Esophagus muscularis mucosa (tissue), 4 donors: ENCODE measurements at regions not wholly inside any gene's neighbourhood (a gene's known extent, or its start where the extent isn't known, plus 50 kb on each side); places are given as distances from the start of the nearest gene placed in this dataset.

Experiments used
- DNase-seq: peaks from one replicate; pipeline ENCODE4 v3.0.0-alpha.2; 2017; ENCODE audit errors: extremely low spot score
- H3K27ac ChIP-seq, 4 donors: fragments of 200-600 bp; sonication (generic); replicated peaks in 1 of 4; 1 replicate in 3 of 4; 2 replicates in 1 of 4; pipeline ENCODE4 v1.5.1; 2016 to 2019; ENCODE audit warnings: mild to moderate bottlenecking in 1 of 4
- H3K27me3 ChIP-seq, 4 donors: fragments of 200-600 bp; sonication (generic); one replicate each; pipeline versions ENCODE4 v1.5.1 to v1.6.0; 2016 to 2019
- H3K36me3 ChIP-seq, 4 donors: fragments of 200-600 bp; sonication (generic); one replicate each; pipeline ENCODE4 v1.5.1; 2016 to 2019
- H3K4me1 ChIP-seq, 4 donors: fragments of 200-600 bp; sonication (generic); one replicate each; pipeline ENCODE4 v1.5.1; 2016 to 2019
- H3K4me3 ChIP-seq, 4 donors: fragments of 200-600 bp; sonication (generic); 1 replicate in 2 of 4; 2 replicates in 2 of 4; pipeline ENCODE4 v1.5.1; 2016 to 2019; ENCODE audit warnings: mild to moderate bottlenecking in 4 of 4, moderate library complexity in 1 of 4
- H3K9me3 ChIP-seq, 4 donors: fragments of 200-600 bp; sonication (generic); 1 replicate in 3 of 4; 2 replicates in 1 of 4; pipeline ENCODE4 v1.5.1; 2016 to 2019
- EP300 ChIP-seq: sonication (generic); formaldehyde crosslinking; IDR thresholded peaks from one replicate; pipeline ENCODE4 v1.6.1; 2017; ENCODE audit warnings: antibody characterized with exemption
- POLR2A ChIP-seq: fragments of 450-650 bp; IDR thresholded peaks from one replicate; pipeline ENCODE4 v1.6.1; 2017; ENCODE audit warnings: antibody characterized with exemption, moderate library complexity, mild to moderate bottlenecking, low read depth
- POLR2AphosphoS5 ChIP-seq, 2 donors: sonication (generic); formaldehyde crosslinking; IDR thresholded peaks; one replicate each; pipeline ENCODE4 v1.6.1; 2017; ENCODE audit warnings: antibody characterized with exemption in 2 of 2
- WGBS: methylation state at CpG from one replicate; pipeline ENCODE4 v1.1.5; 2018; 5-methylcytosine and 5-hydroxymethylcytosine counted together
- intact Hi-C: fragments of 100-400 bp; cut with DNase I; formaldehyde crosslinking; loops from one replicate; pipeline ENCODE4 v1.15.1; 2023
- TF ChIP-seq, protein P1 (sequence below), 3 experiments: fragments of 200-600 bp in 2 of 3; fragments of 450-650 bp in 1 of 3; sonication (generic) in 2 of 3; IDR thresholded peaks; one replicate each; pipeline ENCODE4 v1.5.1; 2017 to 2019; ENCODE audit warnings: antibody characterized with exemption in 3 of 3, mild to moderate bottlenecking in 2 of 3, moderate library complexity in 1 of 3

DNA sequence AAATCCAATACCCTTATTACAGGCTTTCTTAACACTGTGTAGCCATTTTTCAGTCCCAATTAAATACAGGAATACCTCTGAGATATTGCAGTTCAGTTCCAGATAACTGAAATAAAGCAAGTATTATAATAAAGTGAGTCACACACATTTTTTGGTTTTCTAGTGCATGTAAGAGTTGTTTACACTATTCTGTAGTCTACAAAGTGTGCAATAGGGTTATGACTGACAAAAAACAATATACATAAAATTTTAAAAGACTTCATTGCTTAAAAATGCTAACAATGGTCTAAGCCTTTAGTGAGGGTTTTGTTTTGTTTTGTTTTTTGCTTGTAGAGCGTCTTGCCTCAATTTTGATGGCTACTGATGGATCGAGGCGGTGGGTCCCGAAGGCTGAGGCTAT is 434.4 kb upstream of the NBEA start:
- TF ChIP-seq POLR2A (no peak), POLR2AphosphoS5 (IDR thresholded peaks at IDR 0.05) (no peak), EP300 (no peak)
- TF ChIP-seq, protein P1, sequence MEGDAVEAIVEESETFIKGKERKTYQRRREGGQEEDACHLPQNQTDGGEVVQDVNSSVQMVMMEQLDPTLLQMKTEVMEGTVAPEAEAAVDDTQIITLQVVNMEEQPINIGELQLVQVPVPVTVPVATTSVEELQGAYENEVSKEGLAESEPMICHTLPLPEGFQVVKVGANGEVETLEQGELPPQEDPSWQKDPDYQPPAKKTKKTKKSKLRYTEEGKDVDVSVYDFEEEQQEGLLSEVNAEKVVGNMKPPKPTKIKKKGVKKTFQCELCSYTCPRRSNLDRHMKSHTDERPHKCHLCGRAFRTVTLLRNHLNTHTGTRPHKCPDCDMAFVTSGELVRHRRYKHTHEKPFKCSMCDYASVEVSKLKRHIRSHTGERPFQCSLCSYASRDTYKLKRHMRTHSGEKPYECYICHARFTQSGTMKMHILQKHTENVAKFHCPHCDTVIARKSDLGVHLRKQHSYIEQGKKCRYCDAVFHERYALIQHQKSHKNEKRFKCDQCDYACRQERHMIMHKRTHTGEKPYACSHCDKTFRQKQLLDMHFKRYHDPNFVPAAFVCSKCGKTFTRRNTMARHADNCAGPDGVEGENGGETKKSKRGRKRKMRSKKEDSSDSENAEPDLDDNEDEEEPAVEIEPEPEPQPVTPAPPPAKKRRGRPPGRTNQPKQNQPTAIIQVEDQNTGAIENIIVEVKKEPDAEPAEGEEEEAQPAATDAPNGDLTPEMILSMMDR (IDR thresholded peaks at IDR 0.05), result no peak
- H3K4me1 ChIP-seq, result no peaks in the 10 kb centered on the region
- whole genome bisulfite sequencing, result 98% methylated on average over 4 of the region's 4 CpGs
- no peaks in the 10 kb centered on the region for H3K36me3 ChIP-seq
- intact Hi-C loops, result no loop called here
- H3K27ac ChIP-seq, result no peak overlapping the region
- no peak overlapping the region for H3K4me3 ChIP-seq
- DNase-seq, result no peak
- H3K27me3 ChIP-seq, result no peaks in the 10 kb centered on the region
- no peaks in the 10 kb centered on the region for H3K9me3 ChIP-seq

DNA sequence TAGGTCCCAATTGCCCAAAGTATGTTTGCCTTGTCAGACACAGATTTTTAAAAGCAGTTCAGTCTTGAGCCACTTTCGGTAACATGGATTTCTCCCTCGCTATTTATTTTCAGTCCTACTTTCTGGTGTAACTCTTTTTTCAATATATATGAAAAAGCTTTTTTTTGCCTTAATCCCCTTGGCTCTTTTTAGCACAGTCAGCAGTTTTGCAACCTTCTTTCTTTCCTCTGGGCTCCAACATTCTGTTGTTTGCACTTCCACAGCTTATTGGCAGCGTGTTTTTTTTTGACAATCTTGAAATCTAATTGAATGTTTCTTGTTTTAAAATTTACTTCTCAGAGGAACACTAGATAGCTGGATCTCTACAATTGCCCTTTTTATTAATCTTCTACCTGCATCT is 429.3 kb upstream of the NBEA start:
- TF ChIP-seq, protein P1 (IDR thresholded peaks at IDR 0.05), result no peak
- TF ChIP-seq EP300 (no peak), POLR2AphosphoS5 (IDR thresholded peaks at IDR 0.05) (no peak), POLR2A (no peak)
- Histone ChIP-seq H3K36me3 (no peaks in the 10 kb centered on the region), H3K4me3 (no peak overlapping the region), H3K4me1 (no peaks in the 10 kb centered on the region), H3K27me3 (no peaks in the 10 kb centered on the region), H3K9me3 (no peaks in the 10 kb centered on the region), H3K27ac (no peak overlapping the region)
- WGBS, result 95% methylated on average over 3 of the region's 3 CpGs
- no peak for DNase-seq
- intact Hi-C loops, result no loop called here

DNA sequence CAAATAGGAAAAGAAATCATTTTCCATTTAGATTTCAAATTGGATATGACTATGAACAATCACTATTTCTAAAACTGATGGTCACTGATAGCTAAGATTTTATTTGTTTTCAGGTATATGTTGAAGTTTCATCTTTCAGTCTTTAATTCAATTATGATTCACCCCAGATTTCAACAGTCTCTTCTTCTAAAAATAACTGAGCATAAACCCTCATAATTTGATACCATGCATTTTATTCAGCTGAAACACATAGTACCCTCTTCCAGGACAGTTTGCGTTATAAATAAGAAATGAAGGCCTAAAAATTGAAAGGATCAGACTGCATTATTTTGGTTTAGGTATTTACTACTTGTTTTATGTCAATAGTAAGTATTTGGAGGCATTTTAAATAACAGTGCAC is 428.5 kb upstream of the NBEA start:
- intact Hi-C loops, result no loop called here
- TF ChIP-seq POLR2A (no peak), EP300 (no peak), POLR2AphosphoS5 (IDR thresholded peaks at IDR 0.05) (no peak)
- TF ChIP-seq, protein P1 (IDR thresholded peaks at IDR 0.05), result no peak
- H3K27me3 ChIP-seq, result no peaks in the 10 kb centered on the region
- H3K36me3 ChIP-seq, result no peaks in the 10 kb centered on the region
- no peaks in the 10 kb centered on the region for H3K4me1 ChIP-seq
- WGBS, result 88% methylated on average over 1 of the region's 1 CpG
- no peak for DNase-seq
- no peaks in the 10 kb centered on the region for H3K9me3 ChIP-seq
- H3K4me3 ChIP-seq, result no peak overlapping the region
- H3K27ac ChIP-seq, result no peak overlapping the region

DNA sequence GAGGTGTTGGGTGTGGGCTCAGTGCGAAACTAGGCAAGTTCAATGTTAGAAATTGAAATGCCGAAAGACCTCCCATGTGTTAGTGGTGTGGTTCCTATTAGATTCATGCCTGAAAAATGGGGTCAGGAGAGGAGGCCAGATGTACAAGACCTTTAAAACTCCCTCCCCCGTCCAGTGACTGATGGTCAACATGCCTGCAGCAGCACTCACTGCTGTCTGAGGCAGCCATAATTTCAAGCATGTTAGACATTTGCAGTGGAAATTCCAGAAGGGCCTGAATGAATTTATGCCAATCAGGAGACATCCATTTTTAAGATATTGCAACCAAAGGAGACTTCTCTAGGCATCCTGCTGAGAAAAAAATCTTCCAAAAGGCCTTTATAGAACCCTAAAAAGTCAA is 426.9 kb upstream of the NBEA start:
- DNase-seq, result no peak
- Histone ChIP-seq H3K27me3 (no peaks in the 10 kb centered on the region), H3K27ac (no peak overlapping the region), H3K4me1 (no peaks in the 10 kb centered on the region), H3K4me3 (no peak overlapping the region), H3K36me3 (no peaks in the 10 kb centered on the region), H3K9me3 (no peaks in the 10 kb centered on the region)
- 100% methylated on average over 3 of the region's 3 CpGs for WGBS
- intact Hi-C loops, result no loop called here
- TF ChIP-seq EP300 (no peak), POLR2A (no peak), POLR2AphosphoS5 (IDR thresholded peaks at IDR 0.05) (no peak)
- TF ChIP-seq, protein P1 (IDR thresholded peaks at IDR 0.05), result no peak

DNA sequence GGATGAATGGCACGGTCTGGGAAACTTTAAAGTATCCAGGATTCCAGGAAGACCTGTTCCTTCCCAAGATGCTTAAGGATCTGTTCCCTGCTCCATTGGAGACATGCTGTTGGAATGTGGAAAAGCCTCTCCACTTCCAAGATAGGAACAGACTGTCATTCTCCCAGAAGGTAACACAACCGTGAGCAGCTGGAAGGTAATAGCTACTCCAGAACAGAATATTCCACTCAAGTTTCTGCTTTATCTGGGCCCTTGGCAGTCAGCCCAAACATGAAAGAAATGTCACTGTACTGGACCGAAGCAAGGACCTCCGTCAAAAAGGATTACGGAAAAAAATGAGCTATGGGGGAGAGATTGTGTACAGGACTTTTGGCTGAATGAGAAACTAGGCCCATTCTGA is 420.9 kb upstream of the NBEA start:
- no peaks in the 10 kb centered on the region for H3K4me1 ChIP-seq
- no peak overlapping the region for H3K4me3 ChIP-seq
- intact Hi-C loops, result no loop called here
- no peaks in the 10 kb centered on the region for H3K27me3 ChIP-seq
- no peaks in the 10 kb centered on the region for H3K9me3 ChIP-seq
- H3K36me3 ChIP-seq, result no peaks in the 10 kb centered on the region
- DNase-seq, result no peak
- H3K27ac ChIP-seq, result no peak overlapping the region
- TF ChIP-seq, protein P1 (IDR thresholded peaks at IDR 0.05), result no peak
- TF ChIP-seq POLR2AphosphoS5 (IDR thresholded peaks at IDR 0.05) (no peak), EP300 (no peak), POLR2A (no peak)
- 73% methylated on average over 5 of the region's 5 CpGs for WGBS
